ENCODE measurements at regions not wholly inside any gene's neighbourhood (a gene's known extent, or its start where the extent isn't known, plus 50 kb on each side); places are given as distances from the start of the nearest gene placed in this dataset.

GRCh38 chr7:88664630-88665233 is 94.8 kb upstream of the ZNF804B start:
- Mint-ChIP-seq H3K27me3 (no peaks in the 10 kb centered on the region), H3K27ac (no peak overlapping the region), H3K4me3 (no peak overlapping the region), H3K9me3 (no peaks in the 10 kb centered on the region), H3K4me1 (ENCODE audit: low read depth) (no peaks in the 10 kb centered on the region), H3K36me3 (no peaks in the 10 kb centered on the region)
- DNase-seq = no peak
- POLR2A ChIA-PET = no interaction called here
- intact Hi-C loops (cut with micrococcal nuclease) = no loop called here
- CTCF ChIA-PET = no interaction called here

- Mint-ChIP-seq H3K27ac (no peak overlapping the region), H3K36me3 (no peaks in the 10 kb centered on the region), H3K4me1 (ENCODE audit: low read depth) (no peaks in the 10 kb centered on the region), H3K27me3 (no peaks in the 10 kb centered on the region), H3K9me3 (no peaks in the 10 kb centered on the region), H3K4me3 (no peak overlapping the region)
- DNase-seq = no peak
- ChIA-PET POLR2A (no interaction called here), CTCF (no interaction called here)
- intact Hi-C loops (cut with micrococcal nuclease) = no loop called here
Observed at GRCh38 chr7:88661921-88662320, 97.6 kb upstream of the ZNF804B start.

DNA sequence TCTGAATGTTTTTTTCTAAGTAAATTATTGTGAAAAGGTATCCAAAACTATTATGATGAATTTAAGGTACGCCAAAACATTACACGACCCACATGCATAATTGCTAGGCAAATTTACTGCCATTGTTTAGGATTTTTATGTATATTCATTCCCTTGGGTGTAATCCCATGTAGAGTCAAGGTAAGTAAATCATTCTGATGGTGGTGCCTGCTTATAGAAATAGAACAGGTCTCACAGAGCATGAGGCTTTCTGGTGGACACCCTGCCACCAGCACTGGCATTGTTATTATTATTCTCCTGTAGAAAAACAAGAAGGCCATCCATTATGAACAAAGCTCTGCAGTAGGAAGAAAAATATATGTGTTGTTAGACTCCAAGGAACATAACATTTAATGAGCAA is 111.7 kb upstream of the ZNF804B start:
- no peak overlapping the region for H3K27ac Mint-ChIP-seq
- intact Hi-C loops (cut with micrococcal nuclease) = no loop called here
- no peak overlapping the region for H3K4me3 Mint-ChIP-seq
- H3K27me3 Mint-ChIP-seq = no peaks in the 10 kb centered on the region
- H3K9me3 Mint-ChIP-seq = peaks cover 3% of the 10 kb centered on the region
- no peak for DNase-seq
- ChIA-PET POLR2A (no interaction called here), CTCF (no interaction called here)
- H3K36me3 Mint-ChIP-seq = no peaks in the 10 kb centered on the region
- no peaks in the 10 kb centered on the region for H3K4me1 Mint-ChIP-seq (ENCODE audit: low read depth)

DNA sequence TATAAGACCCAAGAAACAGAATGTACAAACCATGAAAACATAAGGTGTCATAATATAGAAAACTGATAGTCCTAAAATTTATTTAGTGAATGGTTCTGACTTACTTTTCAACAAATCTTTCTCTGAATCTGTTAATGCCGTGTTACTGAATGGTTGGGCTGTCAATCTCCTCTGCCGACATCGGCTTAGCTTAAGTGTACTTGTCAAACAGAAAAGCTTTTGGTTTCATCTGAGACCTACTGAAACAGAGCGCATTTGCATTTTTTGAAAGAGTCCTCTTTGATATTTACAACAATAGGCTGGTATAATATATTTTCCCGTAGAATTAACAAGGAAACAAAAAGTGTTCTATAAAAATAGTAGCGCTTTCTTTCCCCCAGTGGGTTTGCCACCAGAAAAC is 120.9 kb upstream of the ZNF804B start:
- H3K27ac Mint-ChIP-seq = no peak overlapping the region
- POLR2A ChIA-PET = no interaction called here
- DNase-seq = no peak
- CTCF ChIA-PET = no interaction called here
- H3K36me3 Mint-ChIP-seq = no peaks in the 10 kb centered on the region
- no peak overlapping the region for H3K4me3 Mint-ChIP-seq
- intact Hi-C loops (cut with micrococcal nuclease) = no loop called here
- no peaks in the 10 kb centered on the region for H3K9me3 Mint-ChIP-seq
- no peaks in the 10 kb centered on the region for H3K4me1 Mint-ChIP-seq (ENCODE audit: low read depth)
- no peaks in the 10 kb centered on the region for H3K27me3 Mint-ChIP-seq

DNA sequence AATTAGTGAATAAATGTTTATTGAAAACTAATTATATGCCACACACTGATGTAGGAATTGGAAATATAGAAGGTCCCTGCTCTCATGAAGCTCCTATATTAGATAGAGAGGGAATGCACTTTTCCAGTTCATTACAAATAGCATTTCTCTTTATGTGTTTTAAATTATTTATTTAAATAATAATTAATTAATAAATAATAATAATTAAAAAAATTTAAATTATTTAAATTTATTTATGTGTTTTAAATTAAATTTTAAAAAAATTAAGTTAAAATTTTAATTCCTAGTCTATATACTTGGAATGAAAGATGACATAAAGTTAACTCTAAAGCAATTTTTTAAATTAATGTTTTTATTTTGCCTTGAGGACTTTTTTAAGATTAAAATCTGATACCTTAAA is 121.7 kb upstream of the ZNF804B start:
- ChIA-PET CTCF (no interaction called here), POLR2A (no interaction called here)
- no peaks in the 10 kb centered on the region for H3K4me1 Mint-ChIP-seq (ENCODE audit: low read depth)
- H3K36me3 Mint-ChIP-seq = no peaks in the 10 kb centered on the region
- DNase-seq = no peak
- H3K27me3 Mint-ChIP-seq = no peaks in the 10 kb centered on the region
- no peak overlapping the region for H3K27ac Mint-ChIP-seq
- no peaks in the 10 kb centered on the region for H3K9me3 Mint-ChIP-seq
- intact Hi-C loops (cut with micrococcal nuclease) = no loop called here
- H3K4me3 Mint-ChIP-seq = no peak overlapping the region

DNA sequence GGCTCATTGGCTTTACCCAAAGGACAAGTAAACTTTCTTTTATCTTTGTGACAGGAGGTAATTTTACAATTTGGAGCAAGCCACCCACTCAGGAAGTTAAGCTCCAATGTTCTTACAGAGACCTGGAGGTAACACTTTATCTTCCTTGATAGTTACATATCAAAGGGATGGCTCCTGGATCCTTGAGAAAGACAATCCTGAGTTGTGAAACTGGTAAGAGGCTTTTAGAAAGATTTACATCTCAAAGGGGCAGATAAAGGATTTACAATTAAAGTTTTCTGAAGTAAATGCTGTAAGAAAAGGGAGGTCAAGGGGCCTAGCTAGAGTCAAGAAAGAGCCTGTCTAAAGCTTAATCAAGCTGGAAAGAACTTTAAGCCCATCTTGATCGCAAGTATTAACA is 124.4 kb upstream of the ZNF804B start:
- Mint-ChIP-seq H3K27me3 (no peaks in the 10 kb centered on the region), H3K4me1 (ENCODE audit: low read depth) (no peaks in the 10 kb centered on the region), H3K9me3 (no peaks in the 10 kb centered on the region), H3K4me3 (no peak overlapping the region), H3K36me3 (no peaks in the 10 kb centered on the region), H3K27ac (no peak overlapping the region)
- intact Hi-C loops (cut with micrococcal nuclease) = no loop called here
- DNase-seq = no peak
- ChIA-PET POLR2A (no interaction called here), CTCF (no interaction called here)

- H3K27me3 Mint-ChIP-seq = no peaks in the 10 kb centered on the region
- no peak overlapping the region for H3K4me3 Mint-ChIP-seq
- H3K4me1 Mint-ChIP-seq (ENCODE audit: low read depth) = no peaks in the 10 kb centered on the region
- DNase-seq = no peak
- CTCF ChIA-PET = no interaction called here
- intact Hi-C loops (cut with micrococcal nuclease) = no loop called here
- POLR2A ChIA-PET = no interaction called here
- no peaks in the 10 kb centered on the region for H3K36me3 Mint-ChIP-seq
- no peaks in the 10 kb centered on the region for H3K9me3 Mint-ChIP-seq
- no peak overlapping the region for H3K27ac Mint-ChIP-seq
Observed at GRCh38 chr7:88629559-88629958, 129.9 kb upstream of the ZNF804B start.

DNA sequence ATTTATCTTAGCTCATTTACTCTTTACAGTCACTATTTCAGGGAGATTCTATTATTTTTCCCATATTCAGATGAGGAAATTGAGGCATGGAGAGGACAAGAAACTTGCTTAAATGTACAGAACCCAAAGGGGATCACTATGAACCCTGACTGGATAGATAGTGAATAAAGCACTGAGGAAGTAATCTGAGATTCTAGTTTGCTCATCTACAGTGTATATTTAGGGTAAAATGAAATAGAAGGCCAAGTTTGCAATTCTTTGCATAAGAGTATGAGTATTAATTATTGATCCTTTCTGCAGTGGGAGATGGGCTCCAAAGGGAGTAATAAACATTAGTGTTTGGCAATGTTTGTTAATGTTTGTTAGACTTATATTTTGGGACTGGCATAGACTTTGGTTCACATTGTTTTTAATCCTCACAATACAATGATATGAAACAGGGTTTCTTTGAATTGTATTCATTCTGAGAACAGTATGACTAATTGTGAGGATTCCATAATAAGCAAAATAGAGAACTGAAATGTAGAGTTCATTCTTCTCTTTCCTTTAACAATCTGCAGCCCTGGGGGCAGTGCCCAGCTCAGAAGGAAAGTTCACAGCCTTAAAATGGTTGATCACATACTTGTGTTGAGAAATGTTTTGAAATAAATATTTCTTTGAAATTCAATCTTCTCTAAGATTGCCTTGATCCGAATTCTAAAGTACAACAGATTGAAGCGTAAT is 131.0 kb upstream of the ZNF804B start:
- no peaks in the 10 kb centered on the region for H3K27me3 Mint-ChIP-seq
- no peaks in the 10 kb centered on the region for H3K36me3 Mint-ChIP-seq
- H3K27ac Mint-ChIP-seq = no peak overlapping the region
- intact Hi-C loops (cut with micrococcal nuclease) = no loop called here
- POLR2A ChIA-PET = no interaction called here
- no peak for DNase-seq
- no peaks in the 10 kb centered on the region for H3K4me1 Mint-ChIP-seq (ENCODE audit: low read depth)
- H3K4me3 Mint-ChIP-seq = no peak overlapping the region
- CTCF ChIA-PET = no interaction called here
- H3K9me3 Mint-ChIP-seq = no peaks in the 10 kb centered on the region

- no peaks in the 10 kb centered on the region for H3K36me3 Mint-ChIP-seq
- no peak for DNase-seq
- no peaks in the 10 kb centered on the region for H3K4me1 Mint-ChIP-seq (ENCODE audit: low read depth)
- ChIA-PET POLR2A (no interaction called here), CTCF (no interaction called here)
- no peaks in the 10 kb centered on the region for H3K27me3 Mint-ChIP-seq
- no peak overlapping the region for H3K27ac Mint-ChIP-seq
- intact Hi-C loops (cut with micrococcal nuclease) = no loop called here
- H3K4me3 Mint-ChIP-seq = no peak overlapping the region
- H3K9me3 Mint-ChIP-seq = no peaks in the 10 kb centered on the region
Observed at GRCh38 chr7:88617185-88617584, 142.3 kb upstream of the ZNF804B start.

DNA sequence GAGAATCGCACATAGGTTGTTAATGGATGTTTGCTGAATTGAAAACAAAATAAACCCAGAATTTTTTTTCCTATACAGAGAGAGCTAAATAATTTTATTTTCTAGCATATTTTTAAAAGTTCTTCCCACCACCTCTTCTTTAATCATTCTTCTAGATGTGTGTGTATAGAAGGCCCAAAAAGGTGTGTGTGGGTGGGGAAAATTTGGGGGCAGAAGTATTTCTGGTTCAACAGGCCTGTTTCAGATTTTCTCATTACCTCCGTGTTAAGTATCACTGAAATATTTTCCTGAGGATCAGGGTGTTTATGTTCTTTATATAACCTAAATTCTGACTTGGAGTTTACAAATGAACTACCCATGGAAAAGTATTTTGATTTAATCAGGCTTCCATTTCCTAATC is 144.2 kb upstream of the ZNF804B start:
- no peaks in the 10 kb centered on the region for H3K36me3 Mint-ChIP-seq
- intact Hi-C loops (cut with micrococcal nuclease) = no loop called here
- H3K4me3 Mint-ChIP-seq = no peak overlapping the region
- H3K9me3 Mint-ChIP-seq = no peaks in the 10 kb centered on the region
- no peaks in the 10 kb centered on the region for H3K27me3 Mint-ChIP-seq
- no peak overlapping the region for H3K27ac Mint-ChIP-seq
- no peaks in the 10 kb centered on the region for H3K4me1 Mint-ChIP-seq (ENCODE audit: low read depth)
- ChIA-PET CTCF (no interaction called here), POLR2A (no interaction called here)
- DNase-seq = no peak

GRCh38 chr7:88614736-88615135 is 144.8 kb upstream of the ZNF804B start:
- ChIA-PET POLR2A (no interaction called here), CTCF (no interaction called here)
- Mint-ChIP-seq H3K36me3 (no peaks in the 10 kb centered on the region), H3K4me3 (no peak overlapping the region), H3K27me3 (no peaks in the 10 kb centered on the region), H3K4me1 (ENCODE audit: low read depth) (no peaks in the 10 kb centered on the region), H3K27ac (no peak overlapping the region), H3K9me3 (no peaks in the 10 kb centered on the region)
- DNase-seq = no peak
- intact Hi-C loops (cut with micrococcal nuclease) = no loop called here

DNA sequence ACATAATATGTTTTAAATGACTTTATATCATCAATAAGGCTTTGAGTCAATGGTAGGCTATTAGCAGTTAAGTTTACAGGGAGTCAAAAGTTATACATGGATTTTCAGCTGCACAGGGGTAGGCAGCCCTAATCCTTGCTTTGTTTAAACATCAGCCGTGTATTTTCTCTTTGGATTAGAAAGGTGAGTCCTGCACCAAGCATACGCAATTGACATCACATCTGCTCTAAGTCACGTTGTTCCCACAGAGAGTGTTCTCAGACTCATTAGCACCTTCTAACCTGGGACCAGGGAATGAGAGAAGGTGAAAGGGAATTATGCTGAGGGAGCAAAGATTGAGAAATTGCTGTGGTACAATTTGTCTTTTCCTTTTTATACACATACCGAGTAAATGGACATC is 148.6 kb upstream of the ZNF804B start:
- H3K9me3 Mint-ChIP-seq = no peaks in the 10 kb centered on the region
- H3K4me3 Mint-ChIP-seq = no peak overlapping the region
- no peaks in the 10 kb centered on the region for H3K4me1 Mint-ChIP-seq (ENCODE audit: low read depth)
- intact Hi-C loops (cut with micrococcal nuclease) = no loop called here
- H3K27ac Mint-ChIP-seq = no peak overlapping the region
- no peaks in the 10 kb centered on the region for H3K27me3 Mint-ChIP-seq
- H3K36me3 Mint-ChIP-seq = no peaks in the 10 kb centered on the region
- DNase-seq = no peak
- ChIA-PET POLR2A (no interaction called here), CTCF (no interaction called here)

DNA sequence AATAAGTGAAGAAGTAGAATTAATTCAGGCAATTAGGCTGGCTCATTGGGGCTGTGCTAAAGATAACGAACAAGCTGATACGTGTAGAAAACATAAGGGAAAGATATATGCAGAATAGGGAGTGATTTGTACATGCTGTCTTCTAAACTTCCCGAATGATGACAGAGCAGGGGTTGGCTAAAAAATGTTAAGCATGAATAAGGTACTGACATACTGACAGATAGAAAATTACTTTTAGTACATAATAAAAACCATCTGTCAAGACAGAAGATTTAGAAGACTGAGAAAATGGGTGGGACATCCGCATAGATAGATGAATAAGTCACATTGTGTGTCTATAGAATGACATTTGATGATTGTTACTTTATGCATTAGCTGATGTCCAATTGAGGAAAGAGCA is 158.8 kb upstream of the ZNF804B start:
- no peaks in the 10 kb centered on the region for H3K4me1 Mint-ChIP-seq (ENCODE audit: low read depth)
- CTCF ChIA-PET = no interaction called here
- H3K4me3 Mint-ChIP-seq = no peak overlapping the region
- H3K36me3 Mint-ChIP-seq = no peaks in the 10 kb centered on the region
- no peak for DNase-seq
- no peak overlapping the region for H3K27ac Mint-ChIP-seq
- intact Hi-C loops (cut with micrococcal nuclease) = no loop called here
- H3K9me3 Mint-ChIP-seq = no peaks in the 10 kb centered on the region
- POLR2A ChIA-PET = no interaction called here
- no peaks in the 10 kb centered on the region for H3K27me3 Mint-ChIP-seq

All from activated CD4-positive, alpha-beta memory T cell treated with anti-CD3 and anti-CD28 coated beads for 36 hours (primary cell).